OCI-LY7 (cell line): ENCODE measurements at regions not wholly inside any gene's neighbourhood (a gene's known extent, or its start where the extent isn't known, plus 50 kb on each side); places are given as distances from the start of the nearest gene placed in this dataset.

Experiments used
- BruUV-seq: library from RNA; stranded (reverse); fragments of 400-500 nt; replicated peaks from 2 replicates; lab custom pipeline; 2021; lab: Mats Ljungman, UMichigan
- CTCF ChIA-PET: fragments of 300-600 bp; sonication (Branson Sonifier 250); formaldehyde crosslinking; loops from one replicate; lab custom pipeline; 2022; ENCODE audit warnings: antibody characterized with exemption; ENCODE audit not compliant: unreplicated experiment; lab: Charles Lee
- POLR2A ChIA-PET: fragments of 300-600 bp; sonication (Branson Sonifier 250); formaldehyde crosslinking; loops from one replicate; lab custom pipeline; 2022; ENCODE audit warnings: antibody characterized with exemption; lab: Charles Lee
- DNase-seq: peaks from one replicate; pipeline ENCODE4 v3.0.0-alpha.2; 2015; ENCODE audit warnings: low spot score
- H2AFZ ChIP-seq: fragments of 200-600 bp; sonication (generic), shearing (Covaris generic); 2 replicates; pipeline ENCODE4 v1.6.1; 2014; ENCODE audit warnings: mild to moderate bottlenecking, antibody characterized with exemption, low read length, moderate library complexity
- H3K27ac ChIP-seq: fragments of 200-600 bp; sonication (generic); 2 replicates; pipeline ENCODE4 v1.5.1; 2014; ENCODE audit warnings: mixed run types, low read depth, mild to moderate bottlenecking, moderate library complexity, low read length, inconsistent platforms; ENCODE audit not compliant: poor library complexity, severe bottlenecking
- H3K36me3 ChIP-seq: fragments of 200-600 bp; sonication (generic); 2 replicates; pipeline ENCODE4 v1.6.1; 2014; ENCODE audit warnings: mild to moderate bottlenecking, antibody characterized with exemption, low read length, moderate library complexity, mixed read lengths; ENCODE audit not compliant: insufficient read depth
- H3K4me1 ChIP-seq: fragments of 200-600 bp; sonication (generic); 2 replicates; pipeline ENCODE4 v1.5.1; 2014; ENCODE audit warnings: mild to moderate bottlenecking, low read length; ENCODE audit not compliant: insufficient read depth, poor library complexity, severe bottlenecking
- H3K4me2 ChIP-seq: fragments of 200-600 bp; sonication (generic); 2 replicates; pipeline ENCODE4 v1.6.1; 2014; ENCODE audit warnings: mild to moderate bottlenecking, low read length
- H3K4me3 ChIP-seq: fragments of 200-600 bp; sonication (generic); 2 replicates; pipeline ENCODE4 v1.5.1; 2014; ENCODE audit warnings: mild to moderate bottlenecking, low read depth, low read length; ENCODE audit not compliant: poor library complexity, severe bottlenecking
- H3K79me2 ChIP-seq: fragments of 200-600 bp; sonication (generic); 2 replicates; pipeline ENCODE4 v1.6.1; 2016; ENCODE audit warnings: low read depth, mild to moderate bottlenecking, low read length, moderate library complexity, mixed read lengths; ENCODE audit not compliant: insufficient read depth
- H3K9me2 ChIP-seq: fragments of 200-600 bp; sonication (generic); 2 replicates; pipeline ENCODE4 v1.6.1; 2016; ENCODE audit warnings: mild to moderate bottlenecking, low read length, mixed read lengths; ENCODE audit not compliant: insufficient read depth
- H3K9me3 ChIP-seq: fragments of 200-600 bp; sonication (generic); 2 replicates; pipeline ENCODE4 v1.6.1; 2014; ENCODE audit warnings: mild to moderate bottlenecking, mixed run types, low read length, mixed read lengths
- H4K20me1 ChIP-seq: fragments of 200-600 bp; sonication (generic); 2 replicates; pipeline ENCODE4 v1.6.1; 2014; ENCODE audit warnings: mild to moderate bottlenecking, antibody characterized with exemption, low read length, moderate library complexity, mixed read lengths; ENCODE audit not compliant: insufficient read depth
- CTCF ChIP-seq: fragments of 200-600 bp; sonication (generic); conservative IDR thresholded peaks from 2 replicates; pipeline ENCODE4 v1.5.1; 2014; ENCODE audit warnings: mild to moderate bottlenecking, antibody characterized with exemption, low read length, moderate library complexity, mixed read lengths
- EZH2phosphoT487 ChIP-seq: fragments of 200-600 bp; sonication (generic); IDR thresholded peaks from 2 replicates; pipeline ENCODE4 v1.6.1; 2018; ENCODE audit warnings: low read depth, borderline replicate concordance, mild to moderate bottlenecking, mixed run types, antibody characterized with exemption, low read length, moderate library complexity, mixed read lengths
- intact Hi-C: fragments of 100-400 bp; cut with micrococcal nuclease; formaldehyde crosslinking; loops from one replicate; pipeline ENCODE4 v1.10.0; 2022; ENCODE audit not compliant: unreplicated experiment

DNA sequence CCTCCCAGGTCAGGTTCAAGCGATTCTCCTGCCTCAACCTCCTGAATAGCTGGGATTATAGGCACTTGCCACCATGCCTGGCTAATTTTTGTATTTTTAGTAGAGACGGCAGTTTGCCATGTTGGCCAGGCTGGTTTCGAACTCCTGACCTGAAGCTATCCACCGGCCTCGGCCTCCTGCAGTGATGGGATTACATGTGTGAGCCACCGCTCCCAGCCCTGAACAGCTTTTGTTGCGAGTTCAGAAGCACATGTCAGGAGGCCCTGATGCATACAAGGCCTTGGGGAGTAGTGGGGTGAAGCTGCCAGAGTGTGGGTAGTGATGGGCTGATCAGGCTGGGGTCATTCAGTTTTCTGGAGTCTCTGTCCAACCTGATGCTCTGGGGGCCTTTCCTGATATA, 117.0 kb upstream of the C11orf87 start:
- intact Hi-C loops, result no loop called here
- CTCF ChIA-PET, result no interaction called here
- Histone ChIP-seq H4K20me1 (no peaks in the 10 kb centered on the region), H3K27ac (no peak overlapping the region), H3K4me1 (no peaks in the 10 kb centered on the region), H3K4me2 (no peak overlapping the region), H3K9me2 (no peaks in the 10 kb centered on the region), H3K9me3 (no peaks in the 10 kb centered on the region), H3K79me2 (no peaks in the 10 kb centered on the region), H3K4me3 (no peak overlapping the region), H3K36me3 (no peaks in the 10 kb centered on the region), H2AFZ (no peak overlapping the region)
- TF ChIP-seq CTCF, result no peak
- no peak for TF ChIP-seq EZH2phosphoT487
- no peak for DNase-seq
- no TSS peak for BruUV-seq
- POLR2A ChIA-PET, result no interaction called here

- no peak overlapping the region for H3K27ac ChIP-seq
- ChIA-PET POLR2A (no interaction called here), CTCF (no interaction called here)
These were observed 115.7 kb upstream of the C11orf87 start for GRCh38 chr11:109306322-109306721.

GRCh38 chr11:109307366-109307765, 114.6 kb upstream of the C11orf87 start:
- Histone ChIP-seq H3K9me2 (no peaks in the 10 kb centered on the region), H3K27ac (no peak overlapping the region), H3K79me2 (no peaks in the 10 kb centered on the region), H3K4me3 (no peak overlapping the region), H3K36me3 (no peaks in the 10 kb centered on the region), H3K9me3 (no peaks in the 10 kb centered on the region), H3K4me2 (no peak overlapping the region), H4K20me1 (no peaks in the 10 kb centered on the region), H2AFZ (no peak overlapping the region), H3K4me1 (no peaks in the 10 kb centered on the region)
- TF ChIP-seq CTCF (no peak), EZH2phosphoT487 (no peak)
- intact Hi-C loops, result no loop called here
- POLR2A ChIA-PET, result no interaction called here
- no peak for DNase-seq
- no TSS peak for BruUV-seq
- CTCF ChIA-PET, result no interaction called here

More at GRCh38 chr11:109306322-109306721, 115.7 kb upstream of the C11orf87 start:
- no peak for DNase-seq
- H2AFZ ChIP-seq, result no peak overlapping the region
- H3K4me2 ChIP-seq, result no peak overlapping the region
- H3K4me3 ChIP-seq, result no peak overlapping the region
- intact Hi-C loops, result no loop called here
- H3K36me3 ChIP-seq, result no peaks in the 10 kb centered on the region
- H4K20me1 ChIP-seq, result no peaks in the 10 kb centered on the region
- no peaks in the 10 kb centered on the region for H3K9me3 ChIP-seq
- no peaks in the 10 kb centered on the region for H3K79me2 ChIP-seq
- H3K4me1 ChIP-seq, result no peaks in the 10 kb centered on the region
- no TSS peak for BruUV-seq
- TF ChIP-seq CTCF, result no peak
- no peak for TF ChIP-seq EZH2phosphoT487
- H3K9me2 ChIP-seq, result no peaks in the 10 kb centered on the region
